ENCODE measurements at regions not wholly inside any gene's neighbourhood (a gene's known extent, or its start where the extent isn't known, plus 50 kb on each side); places are given as distances from the start of the nearest gene placed in this dataset.

GRCh38 chr6:163776196-163776905, 361.8 kb downstream of the QKI start:
- Histone ChIP-seq H3K79me1 (replicated peaks; ENCODE audit: low read length, poor library complexity, severe bottlenecking) (no peaks in the 10 kb centered on the region), H4K91ac (ENCODE audit: low read length) (no peak overlapping the region), H2BK5ac (ENCODE audit: low read depth, low read length, poor library complexity, severe bottlenecking) (no peak overlapping the region), H2AFZ (ENCODE audit: low read depth, low read length) (no peak overlapping the region), H2BK120ac (ENCODE audit: low read depth, low read length) (no peak overlapping the region), H3K9me3 (ENCODE audit: control insufficient read depth, low read length) (no peaks in the 10 kb centered on the region), H3K4ac (ENCODE audit: low read depth in 1 of 2, low read length in 2 of 2) (no peak overlapping the region), H2BK12ac (ENCODE audit: low read length in 2 of 2) (no peak overlapping the region), H3K36me3 (ENCODE audit: control insufficient read depth in 1 of 2, insufficient read depth in 2 of 2, low read depth in 1 of 2, low read length in 2 of 2) (no peaks in the 10 kb centered on the region), H3K23ac (ENCODE audit: low read length in 2 of 2) (no peak overlapping the region), H3K4me2 (ENCODE audit: low read length, poor library complexity, severe bottlenecking) (no peak overlapping the region), H3K9ac (ENCODE audit: low read length) (no peak overlapping the region), H2BK15ac (ENCODE audit: low read depth, poor library complexity, severe bottlenecking) (no peak overlapping the region), H3K27ac (ENCODE audit: low read length, poor library complexity, severe bottlenecking) (no peak overlapping the region), H3K27me3 (ENCODE audit: control insufficient read depth in 1 of 2, insufficient read depth in 1 of 2, low read length in 2 of 2) (no peaks in the 10 kb centered on the region), H3K14ac (ENCODE audit: low read length in 2 of 2) (no peak overlapping the region), H4K8ac (ENCODE audit: low read length) (no peak overlapping the region), H3K18ac (ENCODE audit: low read depth in 1 of 2, low read length in 2 of 2) (no peak overlapping the region), H2AK5ac (ENCODE audit: low read length, severe bottlenecking) (no peak overlapping the region), H3K4me1 (ENCODE audit: control insufficient read depth, insufficient read depth, low read depth, low read length) (no peaks in the 10 kb centered on the region), H3K4me3 (ENCODE audit: insufficient read depth in 1 of 2, low read depth in 1 of 2, low read length in 2 of 2) (no peak overlapping the region)
- no peak for DNase-seq
- 86% methylated on average over 5 of the region's 5 CpGs for WGBS

GRCh38 chr6:163775313-163775712, 360.8 kb downstream of the QKI start:
- H3K4me1 ChIP-seq (ENCODE audit: control insufficient read depth, insufficient read depth, low read depth, low read length) = no peaks in the 10 kb centered on the region
- no peaks in the 10 kb centered on the region for H3K79me1 ChIP-seq (replicated peaks; ENCODE audit: low read length, poor library complexity, severe bottlenecking)
- H4K8ac ChIP-seq (ENCODE audit: low read length) = no peak overlapping the region
- no peaks in the 10 kb centered on the region for H3K36me3 ChIP-seq (ENCODE audit: control insufficient read depth in 1 of 2, insufficient read depth in 2 of 2, low read depth in 1 of 2, low read length in 2 of 2)
- H3K4me2 ChIP-seq (ENCODE audit: low read length, poor library complexity, severe bottlenecking) = no peak overlapping the region
- H3K23ac ChIP-seq (ENCODE audit: low read length in 2 of 2) = no peak overlapping the region
- H3K27me3 ChIP-seq (ENCODE audit: control insufficient read depth in 1 of 2, insufficient read depth in 1 of 2, low read length in 2 of 2) = no peaks in the 10 kb centered on the region
- no peak overlapping the region for H3K9ac ChIP-seq (ENCODE audit: low read length)
- no peak overlapping the region for H2AFZ ChIP-seq (ENCODE audit: low read depth, low read length)
- no peak overlapping the region for H3K18ac ChIP-seq (ENCODE audit: low read depth in 1 of 2, low read length in 2 of 2)
- no peak overlapping the region for H3K4me3 ChIP-seq (ENCODE audit: insufficient read depth in 1 of 2, low read depth in 1 of 2, low read length in 2 of 2)
- H2BK12ac ChIP-seq (ENCODE audit: low read length in 2 of 2) = no peak overlapping the region
- H2BK5ac ChIP-seq (ENCODE audit: low read depth, low read length, poor library complexity, severe bottlenecking) = no peak overlapping the region
- H2AK5ac ChIP-seq (ENCODE audit: low read length, severe bottlenecking) = no peak overlapping the region
- no peak overlapping the region for H3K14ac ChIP-seq (ENCODE audit: low read length in 2 of 2)
- H2BK15ac ChIP-seq (ENCODE audit: low read depth, poor library complexity, severe bottlenecking) = no peak overlapping the region
- H2BK120ac ChIP-seq (ENCODE audit: low read depth, low read length) = no peak overlapping the region
- no peak for DNase-seq
- 90% methylated on average over 2 of the region's 3 CpGs for WGBS
- no peak overlapping the region for H3K4ac ChIP-seq (ENCODE audit: low read depth in 1 of 2, low read length in 2 of 2)
- H3K9me3 ChIP-seq (ENCODE audit: control insufficient read depth, low read length) = no peaks in the 10 kb centered on the region
- H3K27ac ChIP-seq (ENCODE audit: low read length, poor library complexity, severe bottlenecking) = no peak overlapping the region
- H4K91ac ChIP-seq (ENCODE audit: low read length) = no peak overlapping the region

DNA sequence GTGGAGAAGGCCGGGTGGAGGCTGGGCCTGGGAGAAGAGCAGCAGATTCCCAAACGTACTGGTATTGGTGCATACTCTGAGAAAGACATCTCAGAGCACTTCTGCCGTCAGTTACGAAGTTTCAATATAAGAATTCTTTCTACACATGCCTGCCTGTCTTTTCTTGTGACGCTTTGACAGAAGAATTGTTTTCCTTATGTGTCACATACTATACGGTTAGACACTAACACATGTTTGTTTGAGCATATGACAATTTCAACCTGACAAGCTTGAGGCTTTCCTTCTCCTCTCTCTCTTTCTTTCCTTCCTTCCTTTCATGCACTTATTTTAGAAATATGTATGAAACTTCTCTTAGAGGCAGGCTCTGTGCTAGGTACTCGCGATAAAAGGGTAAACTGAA, 360.0 kb downstream of the QKI start:
- Histone ChIP-seq H3K4me2 (ENCODE audit: low read length, poor library complexity, severe bottlenecking) (no peak overlapping the region), H3K27me3 (ENCODE audit: control insufficient read depth in 1 of 2, insufficient read depth in 1 of 2, low read length in 2 of 2) (no peaks in the 10 kb centered on the region), H2BK15ac (ENCODE audit: low read depth, poor library complexity, severe bottlenecking) (no peak overlapping the region), H2AFZ (ENCODE audit: low read depth, low read length) (no peak overlapping the region), H2AK5ac (ENCODE audit: low read length, severe bottlenecking) (no peak overlapping the region), H2BK120ac (ENCODE audit: low read depth, low read length) (no peak overlapping the region), H3K36me3 (ENCODE audit: control insufficient read depth in 1 of 2, insufficient read depth in 2 of 2, low read depth in 1 of 2, low read length in 2 of 2) (no peaks in the 10 kb centered on the region), H2BK12ac (ENCODE audit: low read length in 2 of 2) (no peak overlapping the region), H4K8ac (ENCODE audit: low read length) (no peak overlapping the region), H3K23ac (ENCODE audit: low read length in 2 of 2) (no peak overlapping the region), H3K9ac (ENCODE audit: low read length) (no peak overlapping the region), H3K14ac (ENCODE audit: low read length in 2 of 2) (no peak overlapping the region), H2BK5ac (ENCODE audit: low read depth, low read length, poor library complexity, severe bottlenecking) (no peak overlapping the region), H3K79me1 (replicated peaks; ENCODE audit: low read length, poor library complexity, severe bottlenecking) (no peaks in the 10 kb centered on the region), H3K27ac (ENCODE audit: low read length, poor library complexity, severe bottlenecking) (no peak overlapping the region), H3K18ac (ENCODE audit: low read depth in 1 of 2, low read length in 2 of 2) (no peak overlapping the region), H3K4me3 (ENCODE audit: insufficient read depth in 1 of 2, low read depth in 1 of 2, low read length in 2 of 2) (no peak overlapping the region), H3K4me1 (ENCODE audit: control insufficient read depth, insufficient read depth, low read depth, low read length) (no peaks in the 10 kb centered on the region), H4K91ac (ENCODE audit: low read length) (no peak overlapping the region), H3K4ac (ENCODE audit: low read depth in 1 of 2, low read length in 2 of 2) (no peak overlapping the region), H3K9me3 (ENCODE audit: control insufficient read depth, low read length) (no peaks in the 10 kb centered on the region)
- WGBS = 98% methylated on average over 8 of the region's 8 CpGs
- DNase-seq = no peak

DNA sequence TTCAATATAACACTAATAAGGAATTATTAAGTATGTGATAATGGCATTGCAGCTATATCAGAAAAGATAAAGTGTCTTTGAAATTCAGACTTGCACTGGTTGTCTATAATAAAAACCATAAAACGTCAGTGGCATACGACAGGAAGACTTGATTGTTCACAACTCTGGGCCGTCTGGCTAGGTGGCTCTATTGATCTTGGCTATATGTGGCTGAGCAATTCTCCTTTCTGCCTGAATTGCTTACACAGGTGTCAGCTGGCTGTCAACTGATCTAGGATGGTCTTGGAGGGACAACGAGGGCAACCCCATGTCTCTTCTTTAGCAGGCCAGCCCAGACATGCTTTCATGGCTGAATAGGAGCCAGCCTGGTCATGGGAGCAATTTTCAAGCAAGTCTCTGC, 359.1 kb downstream of the QKI start:
- Histone ChIP-seq H3K9me3 (ENCODE audit: control insufficient read depth, low read length) (no peaks in the 10 kb centered on the region), H3K27me3 (ENCODE audit: control insufficient read depth in 1 of 2, insufficient read depth in 1 of 2, low read length in 2 of 2) (no peaks in the 10 kb centered on the region), H3K4me3 (ENCODE audit: insufficient read depth in 1 of 2, low read depth in 1 of 2, low read length in 2 of 2) (no peak overlapping the region), H3K4ac (ENCODE audit: low read depth in 1 of 2, low read length in 2 of 2) (no peak overlapping the region), H4K91ac (ENCODE audit: low read length) (no peak overlapping the region), H4K8ac (ENCODE audit: low read length) (no peak overlapping the region), H2BK120ac (ENCODE audit: low read depth, low read length) (no peak overlapping the region), H2BK15ac (ENCODE audit: low read depth, poor library complexity, severe bottlenecking) (no peak overlapping the region), H3K14ac (ENCODE audit: low read length in 2 of 2) (no peak overlapping the region), H3K23ac (ENCODE audit: low read length in 2 of 2) (no peak overlapping the region), H3K4me2 (ENCODE audit: low read length, poor library complexity, severe bottlenecking) (no peak overlapping the region), H3K27ac (ENCODE audit: low read length, poor library complexity, severe bottlenecking) (no peak overlapping the region), H2AK5ac (ENCODE audit: low read length, severe bottlenecking) (no peak overlapping the region), H3K18ac (ENCODE audit: low read depth in 1 of 2, low read length in 2 of 2) (no peak overlapping the region), H2BK5ac (ENCODE audit: low read depth, low read length, poor library complexity, severe bottlenecking) (no peak overlapping the region), H3K36me3 (ENCODE audit: control insufficient read depth in 1 of 2, insufficient read depth in 2 of 2, low read depth in 1 of 2, low read length in 2 of 2) (no peaks in the 10 kb centered on the region), H3K9ac (ENCODE audit: low read length) (no peak overlapping the region), H2BK12ac (ENCODE audit: low read length in 2 of 2) (no peak overlapping the region), H3K4me1 (ENCODE audit: control insufficient read depth, insufficient read depth, low read depth, low read length) (no peaks in the 10 kb centered on the region), H3K79me1 (replicated peaks; ENCODE audit: low read length, poor library complexity, severe bottlenecking) (no peaks in the 10 kb centered on the region), H2AFZ (ENCODE audit: low read depth, low read length) (no peak overlapping the region)
- DNase-seq = no peak
- WGBS = 95% methylated on average over 4 of the region's 4 CpGs
